GM23338 (cell line): ENCODE measurements at regions not wholly inside any gene's neighbourhood (a gene's known extent, or its start where the extent isn't known, plus 50 kb on each side); places are given as distances from the start of the nearest gene placed in this dataset.

Source experiments
- ATAC-seq: fragments of 200-7000 bp; cut with Tn5 transposase; 3 replicates; pipeline ENCODE4 v1.9.1; 2020
- DNase-seq: peaks from one replicate; pipeline ENCODE4 v3.0.0-alpha.2; 2015; ENCODE audit warnings: low spot score
- H2AFZ ChIP-seq: fragments of 200-600 bp; sonication (generic); 2 replicates; pipeline ENCODE4 v1.8.0; 2016; ENCODE audit warnings: antibody characterized with exemption, mild to moderate bottlenecking, moderate library complexity
- H3F3A ChIP-seq: fragments of 200-600 bp; sonication (generic); replicated peaks from 2 replicates; pipeline ENCODE4 v1.8.0; 2017; ENCODE audit warnings: antibody characterized with exemption, mixed run types, low read depth
- H3K27ac ChIP-seq: fragments of 200-600 bp; sonication (generic); 2 replicates; pipeline ENCODE4 v1.6.1; 2016; ENCODE audit warnings: low read depth
- H3K27me3 ChIP-seq: fragments of 200-600 bp; sonication (generic); 2 replicates; pipeline ENCODE4 v1.8.0; 2016; ENCODE audit warnings: mild to moderate bottlenecking, mixed run types, moderate library complexity; ENCODE audit not compliant: insufficient read depth
- H3K36me3 ChIP-seq: fragments of 200-600 bp; sonication (generic); 2 replicates; pipeline ENCODE4 v1.8.0; 2016; ENCODE audit warnings: mild to moderate bottlenecking; ENCODE audit not compliant: insufficient read depth
- H3K4me1 ChIP-seq: fragments of 200-600 bp; sonication (generic); 2 replicates; pipeline ENCODE4 v1.8.0; 2016; ENCODE audit warnings: mild to moderate bottlenecking, moderate library complexity; ENCODE audit not compliant: insufficient read depth
- H3K4me2 ChIP-seq: fragments of 200-600 bp; sonication (generic); 2 replicates; pipeline ENCODE4 v1.7.1; 2017; ENCODE audit warnings: mixed run types
- H3K4me3 ChIP-seq: fragments of 200-600 bp; sonication (generic); 2 replicates; pipeline ENCODE4 v1.6.1; 2016; ENCODE audit warnings: mixed run types
- H3K79me2 ChIP-seq: fragments of 200-600 bp; sonication (generic); replicated peaks from 2 replicates; pipeline ENCODE4 v1.8.0; 2017; ENCODE audit warnings: mild to moderate bottlenecking; ENCODE audit not compliant: insufficient read depth
- H3K9me2 ChIP-seq: fragments of 200-600 bp; sonication (generic); 2 replicates; pipeline ENCODE4 v1.8.0; 2017; ENCODE audit not compliant: insufficient read depth
- H4K20me1 ChIP-seq: fragments of 200-600 bp; sonication (generic); replicated peaks from 2 replicates; pipeline ENCODE4 v1.8.0; 2017; ENCODE audit warnings: mild to moderate bottlenecking; ENCODE audit not compliant: insufficient read depth
- H3K27ac Mint-ChIP-seq: 2 replicates; pipeline ENCODE4 v1.8.0; 2020; ENCODE audit warnings: inconsistent platforms, mild to moderate bottlenecking, moderate library complexity, mixed read lengths
- H3K27me3 Mint-ChIP-seq: 3 replicates; pipeline ENCODE4 v1.8.0; 2022; ENCODE audit warnings: low read depth, mild to moderate bottlenecking, moderate library complexity, mixed read lengths, inconsistent platforms; ENCODE audit not compliant: insufficient read depth, poor library complexity
- H3K36me3 Mint-ChIP-seq: 3 replicates; pipeline ENCODE4 v1.8.0; 2021; ENCODE audit warnings: low read depth, mild to moderate bottlenecking, inconsistent platforms, moderate library complexity, mixed read lengths
- H3K4me1 Mint-ChIP-seq: 3 replicates; pipeline ENCODE4 v1.8.0; 2020; ENCODE audit warnings: mild to moderate bottlenecking, inconsistent platforms, mixed read lengths
- H3K4me3 Mint-ChIP-seq: 3 replicates; pipeline ENCODE4 v1.8.0; 2021; ENCODE audit warnings: moderate library complexity, mild to moderate bottlenecking, inconsistent platforms, mixed read lengths
- H3K9me3 Mint-ChIP-seq: 3 replicates; pipeline ENCODE4 v1.8.0; 2020; ENCODE audit warnings: moderate library complexity, mild to moderate bottlenecking, inconsistent platforms, mixed read lengths
- CREB1 ChIP-seq: fragments of 250-450 bp; sonication (Bioruptor Pico); IDR thresholded peaks from 2 replicates; pipeline ENCODE4 v1.5.0; 2020; ENCODE audit warnings: low read depth, mild to moderate bottlenecking, moderate library complexity
- CTCF ChIP-seq, 2 experiments: fragments of 200-600 bp in 1 of 2; sonication (generic) in 1 of 2; conservative IDR thresholded peaks; 2 replicates each; pipeline versions ENCODE4 v1.5.1 to v1.6.1; 2016 to 2017; ENCODE audit warnings: antibody characterized with exemption in 2 of 2, low read depth in 2 of 2, mild to moderate bottlenecking in 2 of 2, moderate library complexity in 1 of 2
- ETS1 ChIP-seq: IDR thresholded peaks from 2 replicates; pipeline ENCODE4 v1.6.1; 2016; ENCODE audit warnings: antibody characterized with exemption
- EZH2 ChIP-seq: fragments of 200-600 bp; sonication (generic); IDR thresholded peaks from one replicate; pipeline ENCODE4 v1.8.0; 2017; ENCODE audit warnings: antibody characterized with exemption, mild to moderate bottlenecking, low read depth; ENCODE audit not compliant: unreplicated experiment
- JUNB ChIP-seq: IDR thresholded peaks from one replicate; pipeline ENCODE4 v1.6.1; 2016; ENCODE audit warnings: antibody characterized with exemption; ENCODE audit not compliant: unreplicated experiment
- NANOG ChIP-seq: IDR thresholded peaks from 2 replicates; pipeline ENCODE4 v1.6.1; 2016; ENCODE audit warnings: antibody characterized with exemption, borderline replicate concordance
- POLR2AphosphoS5 ChIP-seq: IDR thresholded peaks from 2 replicates; pipeline ENCODE4 v1.6.1; 2016; ENCODE audit warnings: antibody characterized with exemption, low read depth
- REST ChIP-seq: IDR thresholded peaks from one replicate; pipeline ENCODE4 v1.6.1; 2018; ENCODE audit warnings: antibody characterized with exemption; ENCODE audit not compliant: unreplicated experiment
- STAT1 ChIP-seq: IDR thresholded peaks from one replicate; pipeline ENCODE4 v1.6.1; 2016; ENCODE audit warnings: antibody characterized with exemption; ENCODE audit not compliant: unreplicated experiment
- ZNF114 ChIP-seq: fragments of 250-450 bp; sonication (Bioruptor Pico); IDR thresholded peaks from 2 replicates; pipeline ENCODE4 v1.5.0; 2020; ENCODE audit warnings: mild to moderate bottlenecking, moderate library complexity
- ZNF331 ChIP-seq: fragments of 250-450 bp; sonication (Bioruptor Pico); IDR thresholded peaks from 2 replicates; pipeline ENCODE4 v1.5.0; 2020; ENCODE audit warnings: low read depth, mild to moderate bottlenecking, moderate library complexity
- ZNF462 ChIP-seq: fragments of 250-450 bp; sonication (Bioruptor Pico); IDR thresholded peaks from 2 replicates; pipeline ENCODE4 v1.5.0; 2020; ENCODE audit warnings: mild to moderate bottlenecking, moderate library complexity

GRCh38 chr5:61926911-61927310, 379.1 kb upstream of the KIF2A start:
- Histone ChIP-seq H3K27ac (no peak overlapping the region), H3K4me2 (no peak overlapping the region), H3K4me1 (peaks cover 11% of the 10 kb centered on the region; the same call in 1 of the 2 replicates), H3K27me3 (no peaks in the 10 kb centered on the region), H3K36me3 (no peaks in the 10 kb centered on the region), H3K79me2 (no peaks in the 10 kb centered on the region), H3K4me3 (no peak overlapping the region), H2AFZ (no peak overlapping the region), H3K9me2 (no peaks in the 10 kb centered on the region; the same call in 1 of the 2 replicates), H4K20me1 (no peaks in the 10 kb centered on the region), H3F3A (no peaks in the 10 kb centered on the region)
- H3K36me3 Mint-ChIP-seq = no peaks in the 10 kb centered on the region
- ATAC-seq = no peak
- H3K4me3 Mint-ChIP-seq = no peak overlapping the region
- H3K9me3 Mint-ChIP-seq = no peaks in the 10 kb centered on the region
- H3K27me3 Mint-ChIP-seq = no peaks in the 10 kb centered on the region
- H3K4me1 Mint-ChIP-seq = no peaks in the 10 kb centered on the region
- no peak overlapping the region for H3K27ac Mint-ChIP-seq
- no peak for DNase-seq
- TF ChIP-seq JUNB (no peak), ZNF462 (CRISPR knock-in tag) (no peak), NANOG (no peak), CTCF (conservative IDR thresholded peaks at IDR 0.05; ENCODE audit: low read depth in 2 of 2) (no peak), ZNF331 (CRISPR knock-in tag) (no peak), ZNF114 (CRISPR knock-in tag) (no peak), REST (no peak), EZH2 (no peak), CREB1 (CRISPR knock-in tag) (no peak), STAT1 (no peak), ETS1 (no peak), POLR2AphosphoS5 (no peak)
